ENCODE measurements at regions not wholly inside any gene's neighbourhood (a gene's known extent, or its start where the extent isn't known, plus 50 kb on each side); places are given as distances from the start of the nearest gene placed in this dataset.
"Not testable (repeated sequence)": the region's sequence is repeated elsewhere in the genome, so short reads cannot be mapped to it uniquely, and the experiment has no call there.

DNA sequence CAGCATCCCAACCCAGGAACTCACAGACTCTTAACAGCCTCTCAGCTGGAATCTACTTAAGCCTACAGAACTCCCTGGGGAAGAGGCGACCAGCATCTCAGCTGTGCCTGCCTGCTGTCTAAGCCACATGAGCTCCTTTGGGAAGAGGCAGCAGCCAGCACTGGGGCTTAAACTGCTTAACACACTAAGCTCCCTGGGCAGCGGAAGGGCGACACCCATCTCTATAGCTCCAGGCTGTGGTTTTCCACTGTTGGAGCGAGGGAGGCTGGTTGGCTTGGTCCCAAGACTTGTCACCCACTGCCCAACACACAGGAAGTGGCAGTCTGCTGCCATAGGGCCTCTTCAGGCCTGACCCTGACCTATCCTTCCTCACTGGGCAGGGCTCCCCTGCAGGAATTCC lies 1544.1 kb upstream of the ADGRL3 start:
- H3K9me3 Mint-ChIP-seq (ENCODE audit: unreplicated experiment): peaks cover 31% of the 10 kb centered on the region
- H3K4me1 Mint-ChIP-seq (ENCODE audit: unreplicated experiment): no peaks in the 10 kb centered on the region
- H3K27me3 Mint-ChIP-seq (ENCODE audit: unreplicated experiment): no peaks in the 10 kb centered on the region
- no peak for DNase-seq (ENCODE audit: extremely low spot score, unreplicated experiment)
- no peak overlapping the region for H3K4me3 Mint-ChIP-seq (ENCODE audit: unreplicated experiment)
- no peaks in the 10 kb centered on the region for H3K36me3 Mint-ChIP-seq (ENCODE audit: unreplicated experiment)
- H3K27ac Mint-ChIP-seq (ENCODE audit: unreplicated experiment): no peak overlapping the region
- TF ChIP-seq, protein P1, sequence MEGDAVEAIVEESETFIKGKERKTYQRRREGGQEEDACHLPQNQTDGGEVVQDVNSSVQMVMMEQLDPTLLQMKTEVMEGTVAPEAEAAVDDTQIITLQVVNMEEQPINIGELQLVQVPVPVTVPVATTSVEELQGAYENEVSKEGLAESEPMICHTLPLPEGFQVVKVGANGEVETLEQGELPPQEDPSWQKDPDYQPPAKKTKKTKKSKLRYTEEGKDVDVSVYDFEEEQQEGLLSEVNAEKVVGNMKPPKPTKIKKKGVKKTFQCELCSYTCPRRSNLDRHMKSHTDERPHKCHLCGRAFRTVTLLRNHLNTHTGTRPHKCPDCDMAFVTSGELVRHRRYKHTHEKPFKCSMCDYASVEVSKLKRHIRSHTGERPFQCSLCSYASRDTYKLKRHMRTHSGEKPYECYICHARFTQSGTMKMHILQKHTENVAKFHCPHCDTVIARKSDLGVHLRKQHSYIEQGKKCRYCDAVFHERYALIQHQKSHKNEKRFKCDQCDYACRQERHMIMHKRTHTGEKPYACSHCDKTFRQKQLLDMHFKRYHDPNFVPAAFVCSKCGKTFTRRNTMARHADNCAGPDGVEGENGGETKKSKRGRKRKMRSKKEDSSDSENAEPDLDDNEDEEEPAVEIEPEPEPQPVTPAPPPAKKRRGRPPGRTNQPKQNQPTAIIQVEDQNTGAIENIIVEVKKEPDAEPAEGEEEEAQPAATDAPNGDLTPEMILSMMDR (IDR thresholded peaks at IDR 0.05): no peak

DNA sequence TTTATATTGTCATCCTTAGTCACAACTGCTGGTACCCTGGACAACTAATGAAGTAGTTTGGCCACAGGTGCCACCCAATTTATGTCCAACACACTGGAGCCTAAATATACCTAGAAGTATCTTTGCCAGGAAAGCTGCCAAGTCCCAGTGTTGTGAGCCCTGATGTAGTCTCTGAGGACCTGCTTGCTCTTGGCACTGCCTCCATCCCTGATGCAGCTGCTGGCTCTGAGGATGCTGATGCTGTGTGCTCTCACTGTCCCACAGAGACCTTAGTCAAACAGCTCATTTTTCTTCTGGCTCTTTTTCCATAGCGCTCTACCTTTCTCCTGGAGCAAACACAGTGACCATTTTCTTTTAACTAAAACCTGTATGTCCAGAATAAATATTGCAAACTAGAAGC lies 1535.4 kb upstream of the ADGRL3 start:
- no peaks in the 10 kb centered on the region for H3K4me1 Mint-ChIP-seq (ENCODE audit: unreplicated experiment)
- no peak overlapping the region for H3K4me3 Mint-ChIP-seq (ENCODE audit: unreplicated experiment)
- no peaks in the 10 kb centered on the region for H3K36me3 Mint-ChIP-seq (ENCODE audit: unreplicated experiment)
- no peak for DNase-seq (ENCODE audit: extremely low spot score, unreplicated experiment)
- peaks cover 5% of the 10 kb centered on the region for H3K9me3 Mint-ChIP-seq (ENCODE audit: unreplicated experiment)
- TF ChIP-seq, protein P1 (IDR thresholded peaks at IDR 0.05): no peak
- peaks cover 11% of the 10 kb centered on the region for H3K27me3 Mint-ChIP-seq (ENCODE audit: unreplicated experiment)
- H3K27ac Mint-ChIP-seq (ENCODE audit: unreplicated experiment): no peak overlapping the region

DNA sequence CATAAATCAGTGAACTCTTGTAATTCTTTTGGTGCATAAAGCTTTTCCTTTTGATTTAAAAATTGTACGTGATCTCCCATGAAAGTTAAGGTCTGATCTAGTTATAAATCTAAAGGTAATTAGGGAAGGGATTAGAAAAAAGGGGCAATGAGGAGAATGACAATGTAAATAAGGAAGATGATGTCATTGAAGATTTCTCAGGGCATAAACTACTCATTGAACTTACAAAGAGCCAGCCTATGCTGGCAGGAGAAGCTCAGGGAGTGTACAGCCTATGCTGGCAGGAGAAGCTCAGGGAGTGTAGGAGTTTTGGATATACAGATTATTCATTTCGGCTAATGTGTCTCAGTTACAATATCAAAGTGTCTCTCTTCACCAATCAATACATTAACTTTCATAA lies 1533.5 kb upstream of the ADGRL3 start:
- H3K36me3 Mint-ChIP-seq (ENCODE audit: unreplicated experiment): no peaks in the 10 kb centered on the region
- peaks cover 11% of the 10 kb centered on the region for H3K27me3 Mint-ChIP-seq (ENCODE audit: unreplicated experiment)
- no peak overlapping the region for H3K4me3 Mint-ChIP-seq (ENCODE audit: unreplicated experiment)
- TF ChIP-seq, protein P1 (IDR thresholded peaks at IDR 0.05): no peak
- H3K9me3 Mint-ChIP-seq (ENCODE audit: unreplicated experiment): no peaks in the 10 kb centered on the region
- DNase-seq (ENCODE audit: extremely low spot score, unreplicated experiment): no peak
- H3K4me1 Mint-ChIP-seq (ENCODE audit: unreplicated experiment): no peaks in the 10 kb centered on the region
- no peak overlapping the region for H3K27ac Mint-ChIP-seq (ENCODE audit: unreplicated experiment)

DNA sequence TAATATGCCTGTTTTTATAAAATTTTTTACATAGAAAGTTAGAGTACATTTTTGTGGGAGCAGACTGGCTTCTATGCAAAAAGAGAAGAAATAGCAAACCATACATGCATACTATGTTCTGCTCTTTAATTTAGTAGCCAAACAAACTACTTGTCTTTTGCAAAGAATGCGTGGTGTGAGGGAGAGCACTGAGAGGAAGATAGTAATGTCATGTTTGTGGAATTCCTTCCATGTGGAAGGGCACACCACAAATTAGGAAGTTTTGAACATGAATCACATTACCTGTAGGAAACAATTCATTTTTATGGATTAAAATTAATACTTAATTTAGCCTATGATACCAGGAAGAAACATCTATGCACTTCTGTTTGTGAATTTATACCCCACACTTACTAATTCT lies 1529.1 kb upstream of the ADGRL3 start:
- DNase-seq (ENCODE audit: extremely low spot score, unreplicated experiment): no peak
- Mint-ChIP-seq H3K9me3 (ENCODE audit: unreplicated experiment) (no peaks in the 10 kb centered on the region), H3K36me3 (ENCODE audit: unreplicated experiment) (no peaks in the 10 kb centered on the region), H3K27me3 (ENCODE audit: unreplicated experiment) (peaks cover 11% of the 10 kb centered on the region), H3K27ac (ENCODE audit: unreplicated experiment) (no peak overlapping the region), H3K4me3 (ENCODE audit: unreplicated experiment) (no peak overlapping the region), H3K4me1 (ENCODE audit: unreplicated experiment) (no peaks in the 10 kb centered on the region)
- TF ChIP-seq, protein P1 (IDR thresholded peaks at IDR 0.05): no peak

DNA sequence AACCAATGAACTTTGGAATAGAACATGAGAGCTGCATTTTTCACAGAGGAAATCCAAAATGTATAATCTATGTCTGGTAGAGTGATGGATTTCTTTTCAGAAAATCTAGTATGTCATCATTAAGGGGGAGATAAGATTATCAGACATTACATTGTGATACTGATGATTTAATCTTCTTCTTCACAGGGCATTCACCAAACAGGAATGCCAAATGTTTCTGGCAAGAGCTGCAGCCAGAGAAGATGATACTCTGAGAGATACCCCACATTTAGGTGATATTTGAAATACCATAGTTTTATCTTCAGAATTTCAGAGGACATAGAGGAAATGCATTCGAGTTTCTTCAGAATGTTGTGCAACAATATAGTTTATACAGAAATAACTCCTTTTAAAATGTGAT lies 1523.7 kb upstream of the ADGRL3 start:
- no peak overlapping the region for H3K4me3 Mint-ChIP-seq (ENCODE audit: unreplicated experiment)
- H3K9me3 Mint-ChIP-seq (ENCODE audit: unreplicated experiment): no peaks in the 10 kb centered on the region
- TF ChIP-seq, protein P1 (IDR thresholded peaks at IDR 0.05): no peak
- H3K36me3 Mint-ChIP-seq (ENCODE audit: unreplicated experiment): no peaks in the 10 kb centered on the region
- DNase-seq (ENCODE audit: extremely low spot score, unreplicated experiment): no peak
- peaks cover 2% of the 10 kb centered on the region for H3K27me3 Mint-ChIP-seq (ENCODE audit: unreplicated experiment)
- no peak overlapping the region for H3K27ac Mint-ChIP-seq (ENCODE audit: unreplicated experiment)
- no peaks in the 10 kb centered on the region for H3K4me1 Mint-ChIP-seq (ENCODE audit: unreplicated experiment)

- not testable (repeated sequence) for H3K4me1 Mint-ChIP-seq (ENCODE audit: unreplicated experiment); H3K27ac Mint-ChIP-seq (ENCODE audit: unreplicated experiment)
Measured at GRCh38 chr4:59676992-59677391, 1523.1 kb upstream of the ADGRL3 start.

More at GRCh38 chr4:59676992-59677391, 1523.1 kb upstream of the ADGRL3 start:
- DNase-seq (ENCODE audit: extremely low spot score, unreplicated experiment); H3K4me3 Mint-ChIP-seq (ENCODE audit: unreplicated experiment); H3K9me3 Mint-ChIP-seq (ENCODE audit: unreplicated experiment); H3K27me3 Mint-ChIP-seq (ENCODE audit: unreplicated experiment); H3K36me3 Mint-ChIP-seq (ENCODE audit: unreplicated experiment): not testable (repeated sequence)
